Esophagus squamous epithelium (tissue), 5 donors: ENCODE measurements at regions not wholly inside any gene's neighbourhood (a gene's known extent, or its start where the extent isn't known, plus 50 kb on each side); places are given as distances from the start of the nearest gene placed in this dataset.

Source experiments
- DNase-seq: peaks from one replicate; lab custom pipeline; 2025; lab: John Stamatoyannopoulos, UW
- H3K27ac ChIP-seq, 4 donors: fragments of 200-600 bp; sonication (generic); one replicate each; pipeline ENCODE4 v1.5.1; 2016 to 2019; ENCODE audit warnings: mild to moderate bottlenecking in 1 of 4
- H3K27me3 ChIP-seq, 4 donors: fragments of 200-600 bp; sonication (generic); 1 replicate in 3 of 4; 2 replicates in 1 of 4; pipeline versions ENCODE4 v1.5.1 to v1.6.0; 2017 to 2021; ENCODE audit warnings: antibody characterized with exemption in 1 of 4
- H3K36me3 ChIP-seq, 3 donors: fragments of 200-600 bp; sonication (generic); one replicate each; pipeline ENCODE4 v1.5.1; 2016 to 2019
- H3K4me1 ChIP-seq, 3 donors: fragments of 200-600 bp; sonication (generic); one replicate each; pipeline ENCODE4 v1.5.1; 2017 to 2019
- H3K4me3 ChIP-seq, 4 donors: fragments of 200-600 bp; sonication (generic); 1 replicate in 3 of 4; 2 replicates in 1 of 4; pipeline ENCODE4 v1.5.1; 2016 to 2019; ENCODE audit warnings: mild to moderate bottlenecking in 2 of 4, moderate library complexity in 1 of 4
- H3K9me3 ChIP-seq, 3 donors: fragments of 200-600 bp; sonication (generic); one replicate each; pipeline ENCODE4 v1.5.1; 2016 to 2019
- POLR2A ChIP-seq, 4 donors: fragments of 450-650 bp; IDR thresholded peaks; one replicate each; pipeline ENCODE4 v1.6.1; 2017; ENCODE audit warnings: antibody characterized with exemption in 4 of 4, mild to moderate bottlenecking in 4 of 4, moderate library complexity in 3 of 4
- WGBS, 2 donors: methylation state at CpG; one replicate each; pipeline ENCODE4 v1.1.5; 2018; 5-methylcytosine and 5-hydroxymethylcytosine counted together
- intact Hi-C: fragments of 100-400 bp; cut with DNase I; formaldehyde crosslinking; loops from one replicate; pipeline ENCODE4 v1.15.0; 2022
- TF ChIP-seq, protein P1 (sequence below), 6 experiments: fragments of 450-650 bp in 4 of 6; fragments of 200-600 bp in 2 of 6; sonication (generic) in 2 of 6; IDR thresholded peaks; one replicate each; pipeline ENCODE4 v1.5.1; 2016 to 2019; ENCODE audit warnings: antibody characterized with exemption in 6 of 6, mild to moderate bottlenecking in 4 of 6, moderate library complexity in 4 of 6
- donor health status: DM: yes; HTN: yes; CAD: no.

DNA sequence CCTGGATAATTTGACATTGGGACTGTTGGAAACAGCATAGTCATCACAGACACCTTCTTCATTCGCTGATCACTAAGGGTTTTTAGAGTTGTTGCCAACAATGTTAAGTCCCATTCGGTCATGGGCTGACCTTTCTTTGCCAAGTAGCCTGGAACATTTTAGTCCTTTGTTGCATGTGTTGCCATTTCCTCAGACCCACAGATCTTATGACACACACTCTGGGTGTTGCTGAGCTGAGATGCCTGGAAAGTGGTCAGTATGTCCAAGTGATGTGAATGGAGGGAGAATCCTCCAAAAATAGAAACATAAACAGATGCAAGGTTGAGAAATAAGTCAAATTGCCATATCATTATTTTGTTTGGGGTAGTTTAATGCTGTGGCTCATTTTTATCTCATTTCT lies 61.5 kb upstream of the GJA5 start:
- Histone ChIP-seq H3K27me3 (no peaks in the 10 kb centered on the region), H3K4me1 (no peaks in the 10 kb centered on the region), H3K27ac (peak overlapping the region in 2 of 4 donors; percentile 62 to 79), H3K4me3 (no peak overlapping the region), H3K9me3 (no peaks in the 10 kb centered on the region), H3K36me3 (no peaks in the 10 kb centered on the region)
- intact Hi-C loops, result no loop called here
- TF ChIP-seq, protein P1, sequence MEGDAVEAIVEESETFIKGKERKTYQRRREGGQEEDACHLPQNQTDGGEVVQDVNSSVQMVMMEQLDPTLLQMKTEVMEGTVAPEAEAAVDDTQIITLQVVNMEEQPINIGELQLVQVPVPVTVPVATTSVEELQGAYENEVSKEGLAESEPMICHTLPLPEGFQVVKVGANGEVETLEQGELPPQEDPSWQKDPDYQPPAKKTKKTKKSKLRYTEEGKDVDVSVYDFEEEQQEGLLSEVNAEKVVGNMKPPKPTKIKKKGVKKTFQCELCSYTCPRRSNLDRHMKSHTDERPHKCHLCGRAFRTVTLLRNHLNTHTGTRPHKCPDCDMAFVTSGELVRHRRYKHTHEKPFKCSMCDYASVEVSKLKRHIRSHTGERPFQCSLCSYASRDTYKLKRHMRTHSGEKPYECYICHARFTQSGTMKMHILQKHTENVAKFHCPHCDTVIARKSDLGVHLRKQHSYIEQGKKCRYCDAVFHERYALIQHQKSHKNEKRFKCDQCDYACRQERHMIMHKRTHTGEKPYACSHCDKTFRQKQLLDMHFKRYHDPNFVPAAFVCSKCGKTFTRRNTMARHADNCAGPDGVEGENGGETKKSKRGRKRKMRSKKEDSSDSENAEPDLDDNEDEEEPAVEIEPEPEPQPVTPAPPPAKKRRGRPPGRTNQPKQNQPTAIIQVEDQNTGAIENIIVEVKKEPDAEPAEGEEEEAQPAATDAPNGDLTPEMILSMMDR (IDR thresholded peaks at IDR 0.05), result no peak
- no peak for TF ChIP-seq POLR2A (IDR thresholded peaks at IDR 0.05)
- no peak for DNase-seq
- WGBS, 2 donors, result 48% methylated on average over 2 of the region's 2 CpGs

DNA sequence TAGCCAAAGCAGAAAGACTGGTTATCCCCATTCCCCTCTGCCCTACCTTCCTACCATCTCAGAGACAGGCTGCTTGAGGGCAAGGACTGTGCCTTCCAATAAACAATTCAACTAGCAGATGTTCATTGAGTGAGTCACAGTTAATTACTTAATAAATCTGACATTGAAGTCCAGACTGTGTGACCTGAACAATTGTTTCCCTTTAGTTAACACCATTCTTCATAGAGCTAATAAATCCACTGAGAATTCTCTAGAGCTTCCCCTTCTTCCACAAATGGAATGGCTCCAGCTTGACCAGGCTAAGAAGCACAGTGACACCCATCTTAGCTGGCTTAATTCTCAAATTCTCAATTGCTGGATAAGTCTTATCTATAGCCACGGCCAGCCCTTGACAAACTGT lies 61.9 kb upstream of the GJA5 start:
- H3K27me3 ChIP-seq, result no peaks in the 10 kb centered on the region
- H3K27ac ChIP-seq, result peak overlapping the region in 2 of 4 donors; percentile 62 to 79
- H3K4me1 ChIP-seq, result no peaks in the 10 kb centered on the region
- DNase-seq, result no peak
- no peaks in the 10 kb centered on the region for H3K9me3 ChIP-seq
- TF ChIP-seq POLR2A (IDR thresholded peaks at IDR 0.05), result no peak
- TF ChIP-seq, protein P1 (IDR thresholded peaks at IDR 0.05), result no peak
- H3K36me3 ChIP-seq, result no peaks in the 10 kb centered on the region
- intact Hi-C loops, result no loop called here
- H3K4me3 ChIP-seq, result no peak overlapping the region
- WGBS, 2 donors, result 50 to 68% methylated on average over 1 of the region's 1 CpG

DNA sequence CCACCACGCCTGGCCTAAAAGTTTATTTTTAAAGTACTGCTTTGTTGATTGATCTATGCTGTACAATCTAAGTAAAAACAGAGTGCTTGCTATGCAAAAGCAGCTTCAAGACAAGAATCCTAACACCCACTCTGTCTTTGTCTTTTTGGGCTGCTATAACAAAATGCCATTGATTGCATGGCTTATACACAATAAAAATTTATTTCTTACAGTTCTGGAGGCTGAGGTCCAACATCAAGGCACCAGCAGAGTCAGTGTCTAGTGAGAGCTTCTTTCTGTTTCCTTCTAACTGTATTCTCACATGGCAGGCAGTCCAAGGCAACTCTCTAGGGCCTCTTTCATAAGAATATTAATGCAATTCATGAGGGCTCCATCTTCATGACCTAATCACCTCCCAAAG lies 63.6 kb upstream of the GJA5 start:
- DNase-seq, result no peak
- Histone ChIP-seq H3K27me3 (no peaks in the 10 kb centered on the region), H3K4me3 (no peak overlapping the region), H3K9me3 (no peaks in the 10 kb centered on the region), H3K4me1 (no peaks in the 10 kb centered on the region), H3K27ac (no peak overlapping the region), H3K36me3 (no peaks in the 10 kb centered on the region)
- WGBS, 2 donors, result 63 to 67% methylated on average over 1 of the region's 1 CpG
- no peak for TF ChIP-seq POLR2A (IDR thresholded peaks at IDR 0.05)
- TF ChIP-seq, protein P1 (IDR thresholded peaks at IDR 0.05), result no peak
- intact Hi-C loops, result no loop called here

DNA sequence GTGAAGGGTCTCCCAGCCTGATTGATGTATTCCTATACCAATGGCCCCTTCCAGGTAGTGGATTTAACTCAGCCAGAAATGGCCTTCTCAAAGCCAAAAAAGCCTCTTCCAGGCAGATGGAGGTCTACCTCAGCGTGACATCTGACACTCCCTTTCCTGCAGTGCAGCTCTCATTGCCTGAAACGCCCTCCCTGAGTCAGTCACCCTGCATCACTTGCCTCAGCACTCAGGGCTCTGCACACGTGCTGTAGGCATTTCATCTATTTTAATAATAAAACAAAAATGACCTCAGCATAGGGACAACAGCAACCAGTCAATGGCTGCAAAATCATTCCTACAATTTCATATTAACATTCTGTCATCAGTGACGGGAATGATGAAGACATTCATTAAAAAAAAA lies 64.4 kb upstream of the GJA5 start:
- no peaks in the 10 kb centered on the region for H3K27me3 ChIP-seq
- no peaks in the 10 kb centered on the region for H3K9me3 ChIP-seq
- no peak for DNase-seq
- no peaks in the 10 kb centered on the region for H3K36me3 ChIP-seq
- no peaks in the 10 kb centered on the region for H3K4me1 ChIP-seq
- H3K4me3 ChIP-seq, result no peak overlapping the region
- TF ChIP-seq, protein P1 (IDR thresholded peaks at IDR 0.05), result no peak
- no peak for TF ChIP-seq POLR2A (IDR thresholded peaks at IDR 0.05)
- 64 to 82% methylated on average over 3 to 4 of the region's 4 CpGs for WGBS, 2 donors
- intact Hi-C loops, result no loop called here
- H3K27ac ChIP-seq, result no peak overlapping the region

DNA sequence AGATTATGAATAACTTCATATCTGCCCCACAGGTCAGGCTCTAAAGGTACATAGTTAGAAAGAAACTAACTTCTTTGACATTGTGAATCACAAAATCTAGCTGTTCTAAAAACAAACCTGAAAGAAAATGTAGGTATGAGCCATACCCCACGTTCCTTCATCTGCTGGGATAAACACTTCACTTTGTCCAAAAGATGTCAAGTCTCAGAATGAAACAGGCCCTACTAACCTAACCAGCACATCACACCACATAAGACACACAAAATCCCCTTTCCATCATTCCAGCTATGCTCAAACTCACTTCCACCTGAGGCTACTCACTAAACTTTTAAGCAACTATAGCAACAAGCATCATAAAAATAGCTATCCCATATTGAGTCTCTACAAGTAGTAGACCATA lies 65.2 kb upstream of the GJA5 start:
- Histone ChIP-seq H3K4me3 (no peak overlapping the region), H3K4me1 (no peaks in the 10 kb centered on the region), H3K27me3 (no peaks in the 10 kb centered on the region), H3K9me3 (no peaks in the 10 kb centered on the region), H3K27ac (no peak overlapping the region), H3K36me3 (no peaks in the 10 kb centered on the region)
- WGBS, 2 donors, result 40 to 70% methylated on average over 1 of the region's 1 CpG
- no peak for DNase-seq
- TF ChIP-seq POLR2A (IDR thresholded peaks at IDR 0.05), result no peak
- TF ChIP-seq, protein P1 (IDR thresholded peaks at IDR 0.05), result no peak
- intact Hi-C loops, result no loop called here
